ENCODE measurements at regions not wholly inside any gene's neighbourhood (a gene's known extent, or its start where the extent isn't known, plus 50 kb on each side); places are given as distances from the start of the nearest gene placed in this dataset.

GRCh38 chr4:166415749-166416148, 542.7 kb downstream of the TLL1 start:
- TF ChIP-seq ZNF567 (CRISPR knock-in tag; IDR thresholded peaks at IDR 0.05; ENCODE audit: borderline replicate concordance) = no peak
- TF ChIP-seq CEBPB (IDR thresholded peaks at IDR 0.05; ENCODE audit: borderline replicate concordance, low read depth, low read length) = no peak
- no peak for TF ChIP-seq CENPT (CRISPR knock-in tag; IDR thresholded peaks at IDR 0.05; ENCODE audit: low read depth)
- no peak for TF ChIP-seq IKZF1 (IDR thresholded peaks at IDR 0.05)
- TF ChIP-seq, protein P1, sequence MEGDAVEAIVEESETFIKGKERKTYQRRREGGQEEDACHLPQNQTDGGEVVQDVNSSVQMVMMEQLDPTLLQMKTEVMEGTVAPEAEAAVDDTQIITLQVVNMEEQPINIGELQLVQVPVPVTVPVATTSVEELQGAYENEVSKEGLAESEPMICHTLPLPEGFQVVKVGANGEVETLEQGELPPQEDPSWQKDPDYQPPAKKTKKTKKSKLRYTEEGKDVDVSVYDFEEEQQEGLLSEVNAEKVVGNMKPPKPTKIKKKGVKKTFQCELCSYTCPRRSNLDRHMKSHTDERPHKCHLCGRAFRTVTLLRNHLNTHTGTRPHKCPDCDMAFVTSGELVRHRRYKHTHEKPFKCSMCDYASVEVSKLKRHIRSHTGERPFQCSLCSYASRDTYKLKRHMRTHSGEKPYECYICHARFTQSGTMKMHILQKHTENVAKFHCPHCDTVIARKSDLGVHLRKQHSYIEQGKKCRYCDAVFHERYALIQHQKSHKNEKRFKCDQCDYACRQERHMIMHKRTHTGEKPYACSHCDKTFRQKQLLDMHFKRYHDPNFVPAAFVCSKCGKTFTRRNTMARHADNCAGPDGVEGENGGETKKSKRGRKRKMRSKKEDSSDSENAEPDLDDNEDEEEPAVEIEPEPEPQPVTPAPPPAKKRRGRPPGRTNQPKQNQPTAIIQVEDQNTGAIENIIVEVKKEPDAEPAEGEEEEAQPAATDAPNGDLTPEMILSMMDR (CRISPR knock-in tag; IDR thresholded peaks at IDR 0.05) = no peak
- no peak for TF ChIP-seq ATF4 (CRISPR knock-in tag; IDR thresholded peaks at IDR 0.05)
- no peak for TF ChIP-seq HOXA5 (CRISPR knock-in tag; IDR thresholded peaks at IDR 0.05)
- TF ChIP-seq TAF1 (CRISPR knock-in tag; IDR thresholded peaks at IDR 0.05) = no peak
